Muscle of arm (tissue), 1 donor: ENCODE measurements at regions not wholly inside any gene's neighbourhood (a gene's known extent, or its start where the extent isn't known, plus 50 kb on each side); places are given as distances from the start of the nearest gene placed in this dataset.

Source experiments
- DNase-seq: peaks from one replicate; pipeline ENCODE4 v3.0.0-alpha.2; 2013

DNA sequence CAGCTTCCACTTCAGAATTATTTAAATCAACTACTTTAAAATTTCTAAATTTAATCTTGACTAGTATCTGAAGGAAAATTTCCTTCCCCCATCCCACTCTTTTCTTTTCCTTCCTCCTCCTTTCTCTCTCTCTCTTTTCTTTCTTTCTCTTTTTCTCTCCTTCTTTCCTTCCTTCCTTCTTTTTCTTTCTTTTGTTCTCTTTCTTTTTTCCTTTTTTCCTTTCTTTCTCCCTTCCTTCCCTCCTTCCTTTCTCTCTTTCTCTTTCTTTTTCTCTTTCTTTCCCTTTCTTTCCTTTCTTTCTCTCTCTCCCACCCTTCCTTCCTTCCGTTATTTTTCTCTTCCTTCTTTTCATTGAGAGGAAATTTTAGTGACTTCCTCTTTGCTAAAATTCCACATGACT is 132.0 kb upstream of the CDH19 start:
- no peak for DNase-seq

DNA sequence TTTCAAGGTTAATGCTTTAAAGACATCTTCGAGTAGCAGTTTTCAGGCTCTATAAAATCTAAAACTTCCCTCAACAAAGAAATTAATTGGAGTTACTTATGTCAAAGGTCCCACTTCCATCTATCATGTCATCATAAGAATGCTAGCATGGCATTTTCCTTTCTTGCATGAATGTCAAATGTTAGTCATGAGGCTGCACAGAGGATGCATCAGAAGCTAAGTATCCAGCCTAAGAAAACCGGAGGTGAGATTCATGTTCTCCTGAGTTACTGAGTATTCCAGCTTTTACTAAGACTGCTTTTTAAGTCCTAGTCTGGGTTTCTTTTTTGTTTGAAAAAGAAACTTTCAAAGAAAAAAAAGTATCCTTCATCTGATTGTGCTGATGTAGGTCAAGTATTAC is 130.6 kb upstream of the CDH19 start:
- DNase-seq = no peak

DNA sequence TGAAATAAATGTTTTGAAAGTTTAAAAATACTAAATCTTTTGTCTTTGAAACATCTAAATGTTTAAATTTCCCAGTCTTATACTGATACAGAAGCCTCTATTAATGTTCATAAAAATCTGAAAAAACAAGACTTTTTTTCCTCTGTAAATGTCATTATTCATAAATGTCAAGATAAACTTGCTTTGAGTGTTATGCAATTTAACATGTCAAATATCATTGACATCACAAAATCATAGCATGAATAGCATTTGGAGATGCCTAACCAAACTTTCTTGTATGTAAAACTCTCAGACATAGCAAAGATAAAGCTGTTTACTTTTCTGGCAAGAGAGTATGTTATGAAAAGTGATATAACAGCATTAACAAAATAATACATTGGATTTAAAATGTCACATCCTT is 128.0 kb upstream of the CDH19 start:
- no peak for DNase-seq

DNA sequence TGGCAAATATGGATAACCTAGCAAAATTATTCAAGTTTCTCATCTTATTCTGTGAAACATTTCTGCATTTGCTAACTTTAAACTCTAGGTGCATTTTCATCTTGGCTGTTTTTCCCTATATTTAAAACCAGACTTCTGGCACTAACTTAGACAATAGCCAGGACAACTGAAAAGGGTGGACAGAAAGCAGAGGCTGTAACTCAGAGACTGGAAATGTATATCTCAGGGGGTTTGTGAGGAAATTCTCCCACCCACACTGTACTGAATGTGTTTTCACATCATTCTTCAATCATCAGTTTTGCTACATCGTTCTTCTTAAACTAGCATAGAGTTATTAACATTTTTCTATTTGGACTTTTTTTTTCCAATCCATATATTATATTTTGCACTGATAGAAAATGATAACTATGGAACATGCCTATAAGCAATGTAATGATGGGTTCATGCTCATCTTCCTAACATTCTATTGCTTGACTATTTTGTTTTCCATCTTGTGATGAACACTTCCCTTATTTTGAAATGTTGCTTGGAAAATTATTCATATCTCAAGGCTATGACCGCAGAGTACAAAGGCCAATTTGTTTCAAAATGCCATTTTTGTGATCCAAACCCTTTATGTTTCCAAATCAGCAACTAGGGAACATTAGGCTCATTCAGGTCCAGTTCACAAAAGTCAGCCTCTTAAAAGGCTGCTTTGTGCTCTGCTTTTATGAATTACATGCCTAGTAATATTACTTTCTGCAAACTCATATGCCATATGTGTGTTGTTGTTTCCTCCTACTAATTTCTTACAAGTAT is 125.8 kb upstream of the CDH19 start:
- no peak for DNase-seq

DNA sequence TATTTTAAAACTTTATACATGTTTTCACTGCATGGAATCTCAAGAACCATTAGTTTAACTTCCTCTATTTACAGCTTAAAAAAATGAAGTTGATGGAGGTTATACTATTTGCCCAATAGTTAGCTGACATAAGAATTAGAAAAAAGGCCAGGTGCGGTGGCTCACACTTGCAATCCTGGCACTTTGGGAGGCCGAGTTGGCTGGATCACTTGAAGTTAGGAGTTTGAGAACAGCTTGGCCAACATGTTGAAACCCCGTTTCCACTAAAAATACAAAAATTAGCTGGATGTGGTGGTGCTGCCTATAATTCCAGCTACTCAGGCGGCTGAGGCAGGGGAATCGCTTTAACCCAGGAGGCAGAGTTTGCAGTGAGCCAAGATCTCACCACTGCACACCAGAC is 125.1 kb upstream of the CDH19 start:
- DNase-seq = no peak

DNA sequence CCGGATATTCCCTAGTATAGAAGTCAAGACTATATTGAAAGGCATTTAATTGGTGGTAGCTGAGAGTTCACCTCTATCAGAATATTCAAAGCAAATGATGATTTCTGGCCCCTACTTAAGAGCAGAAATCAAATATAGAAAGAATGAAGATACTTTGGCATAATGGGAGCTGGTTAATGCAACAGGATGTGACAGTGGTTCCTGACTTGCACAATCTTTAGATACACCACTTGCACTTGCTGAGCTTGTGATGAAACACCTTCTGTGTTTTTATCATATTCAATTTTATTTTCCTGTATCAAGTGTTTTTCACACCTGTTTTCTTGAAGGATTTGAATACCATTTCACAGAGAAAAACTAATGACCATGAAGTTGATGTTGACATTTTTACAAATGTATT is 124.1 kb upstream of the CDH19 start:
- no peak for DNase-seq

DNA sequence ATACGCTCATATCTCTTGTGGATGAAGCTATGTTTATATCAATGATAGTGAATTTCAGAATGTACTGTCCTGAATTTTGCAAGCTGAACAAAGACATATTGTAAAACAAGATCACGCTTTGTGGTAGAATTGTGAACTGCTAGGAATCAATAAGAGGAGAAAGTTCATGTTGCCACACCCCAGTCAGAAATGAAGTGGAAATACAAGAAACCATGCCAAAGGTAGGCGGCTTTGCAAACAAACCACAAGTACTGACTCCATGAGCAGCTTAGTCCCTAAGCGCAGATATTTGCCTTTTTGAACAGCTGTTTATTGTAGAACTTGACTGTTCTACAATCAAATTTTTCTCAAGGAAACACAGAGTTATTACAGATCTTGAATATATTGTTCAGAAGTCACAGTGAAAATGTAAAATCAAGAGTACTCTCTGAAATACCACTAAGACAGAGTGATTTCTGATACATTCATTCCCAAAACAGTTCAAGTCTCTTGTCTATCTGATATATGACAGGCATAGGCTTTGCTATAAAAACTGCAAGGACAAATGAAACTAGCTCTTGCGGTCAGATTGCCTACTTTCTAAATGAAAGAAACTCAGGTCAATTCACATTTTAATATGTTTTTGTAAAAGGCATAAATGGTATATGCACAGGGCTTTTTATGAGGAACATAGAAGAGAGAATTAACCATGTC is 120.9 kb upstream of the CDH19 start:
- DNase-seq = peak; percentile 15

DNA sequence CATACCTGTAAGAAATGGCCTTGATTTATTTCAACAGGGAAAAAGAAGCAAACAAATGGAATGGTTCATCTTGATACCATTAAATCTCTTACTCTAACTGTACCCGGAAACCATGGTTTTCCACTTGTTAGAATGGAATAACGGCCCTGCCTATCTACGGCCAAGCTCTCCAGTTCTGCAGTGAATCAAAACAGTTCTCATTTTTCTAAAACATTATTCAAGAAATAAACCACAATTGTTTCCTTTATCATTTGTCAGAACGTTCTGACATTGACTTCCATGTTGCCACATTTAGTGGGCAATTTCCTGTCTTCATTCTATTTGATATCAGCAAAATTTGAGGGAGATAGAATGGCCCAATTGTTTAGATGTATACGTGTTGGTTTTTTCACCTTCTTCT is 118.8 kb upstream of the CDH19 start:
- no peak for DNase-seq

DNA sequence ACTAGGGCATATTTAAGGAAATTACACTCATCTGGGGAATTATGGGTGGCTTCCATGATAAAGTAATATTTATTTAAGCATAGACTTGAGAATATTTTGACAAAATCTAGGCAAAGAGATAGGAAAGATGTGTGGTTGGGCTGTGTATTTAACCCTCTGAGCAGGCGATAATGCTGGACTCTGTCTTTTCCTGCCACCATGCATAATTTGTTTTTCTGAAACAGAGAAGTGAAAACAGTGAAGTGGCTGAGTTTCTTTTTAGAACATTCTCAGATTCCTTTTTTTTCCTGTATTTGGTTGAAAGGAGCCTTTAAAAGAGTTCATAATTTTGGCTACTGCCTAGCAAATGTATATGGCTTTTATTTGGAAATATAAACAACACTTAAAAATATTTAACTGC is 104.8 kb upstream of the CDH19 start:
- no peak for DNase-seq

DNA sequence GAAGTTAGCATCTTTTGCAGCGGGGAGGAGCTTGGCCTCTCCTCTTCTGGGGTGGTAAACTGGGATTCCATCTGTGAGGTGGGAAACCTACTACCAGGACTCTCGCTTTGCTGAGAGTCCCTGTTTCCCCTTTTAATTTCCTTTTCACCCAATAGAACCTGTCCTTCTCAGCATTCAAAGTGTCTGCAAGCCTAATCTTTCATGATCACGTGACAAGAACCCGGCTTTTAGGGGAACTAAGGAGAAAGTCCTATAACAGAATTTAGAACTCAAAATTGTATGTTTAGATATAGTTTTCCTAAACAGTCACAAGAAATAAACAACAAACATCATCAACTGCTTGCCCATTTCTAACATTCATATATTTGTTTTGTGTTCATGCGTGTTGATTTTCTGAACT is 103.6 kb upstream of the CDH19 start:
- no peak for DNase-seq

DNA sequence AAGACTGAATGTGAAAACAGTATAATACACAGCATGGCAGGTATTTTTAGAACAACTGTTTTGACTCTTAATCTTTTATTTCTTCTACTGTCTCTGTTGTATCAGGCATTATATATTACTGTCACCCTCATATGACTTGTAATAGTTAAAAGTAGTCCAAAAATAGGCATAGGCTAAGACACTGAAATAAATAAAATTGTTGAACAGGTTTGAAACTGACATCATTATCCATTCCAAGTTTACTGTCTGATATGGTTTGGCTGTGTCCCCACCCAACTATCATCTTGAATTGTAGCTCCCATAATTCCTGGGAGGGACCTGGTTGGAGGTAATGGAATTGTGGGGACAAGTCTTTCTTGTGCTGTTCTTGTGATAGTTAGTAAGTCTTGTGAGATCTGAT is 91.4 kb upstream of the CDH19 start:
- no peak for DNase-seq

DNA sequence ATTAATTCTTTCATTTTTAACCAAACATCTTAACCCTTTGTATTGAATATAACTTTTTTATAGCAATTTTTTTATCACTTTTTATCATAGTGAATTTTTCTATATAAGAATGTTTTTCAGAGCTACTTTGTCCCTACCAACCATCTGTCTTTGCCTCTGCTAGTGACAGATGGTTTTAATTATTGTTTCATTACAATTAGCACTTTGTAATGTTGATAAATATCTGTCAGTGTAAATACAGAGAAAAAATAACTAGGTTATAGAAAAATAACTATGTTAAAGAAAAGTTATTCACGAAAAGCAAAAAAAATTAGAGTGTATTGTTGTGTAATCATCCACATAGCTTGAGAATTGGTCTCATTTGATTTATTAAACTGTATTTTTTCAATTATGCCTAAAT is 91.0 kb upstream of the CDH19 start:
- no peak for DNase-seq

DNA sequence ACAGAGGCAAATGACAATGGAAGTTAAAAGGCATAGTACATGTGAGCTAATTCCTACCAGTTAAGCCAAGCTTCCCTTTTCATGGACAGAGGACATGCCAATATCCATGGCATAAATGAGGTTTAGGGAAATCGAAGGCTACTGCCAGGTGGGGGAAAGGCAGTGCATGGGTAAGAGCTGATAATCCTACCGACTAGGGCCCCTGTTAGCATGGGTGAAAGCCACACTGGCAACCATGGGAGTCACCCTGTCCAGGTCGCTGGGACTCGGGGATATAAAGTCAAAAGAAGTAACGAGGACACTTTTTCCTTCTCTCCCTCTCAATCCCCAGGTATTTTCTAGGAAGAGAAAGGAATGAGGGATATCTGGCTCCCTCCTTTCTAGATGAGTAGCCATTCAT is 83.7 kb upstream of the CDH19 start:
- no peak for DNase-seq

DNA sequence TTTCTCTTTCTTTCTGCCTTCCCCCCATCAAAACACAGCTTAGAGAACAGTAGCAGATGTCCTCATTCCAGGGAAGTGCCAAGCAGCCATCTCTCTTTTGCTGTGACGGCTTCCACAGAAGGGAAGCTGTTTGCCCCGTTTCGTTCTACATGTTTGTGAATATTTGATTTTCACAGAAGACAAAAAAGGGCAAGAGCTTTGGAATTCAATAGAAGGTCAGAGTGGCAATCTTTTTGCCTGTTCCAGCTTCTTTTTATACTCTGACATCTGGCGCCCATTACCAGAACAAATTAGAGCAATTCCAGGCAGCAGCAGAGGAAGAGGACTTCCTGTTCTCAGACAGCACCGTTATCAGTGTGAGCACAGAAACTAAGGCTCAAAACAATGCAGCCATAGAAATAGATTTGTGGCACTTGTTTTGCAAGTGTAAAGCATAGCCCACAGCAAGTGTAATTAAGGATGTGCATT is 79.0 kb upstream of the CDH19 start:
- peak; percentile 18 for DNase-seq

DNA sequence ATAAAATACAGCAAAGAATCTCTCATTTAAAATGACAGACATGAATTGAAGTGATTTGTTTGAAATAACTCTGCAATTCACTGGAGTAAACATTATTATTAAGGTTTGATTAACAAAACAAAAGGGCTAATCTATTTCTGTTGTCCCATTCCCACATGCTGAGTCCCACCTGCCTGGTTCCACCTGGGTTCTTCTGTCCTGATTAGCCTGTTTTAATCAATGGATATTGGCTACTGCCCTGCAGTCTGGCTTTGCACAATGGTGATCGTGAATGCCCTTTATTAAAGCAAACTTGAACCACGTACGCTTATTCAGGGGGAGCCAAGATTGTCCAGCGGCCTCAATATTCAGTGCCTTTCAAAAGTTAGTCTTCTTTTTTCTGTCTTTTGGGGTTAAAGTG is 72.8 kb upstream of the CDH19 start:
- DNase-seq = no peak

DNA sequence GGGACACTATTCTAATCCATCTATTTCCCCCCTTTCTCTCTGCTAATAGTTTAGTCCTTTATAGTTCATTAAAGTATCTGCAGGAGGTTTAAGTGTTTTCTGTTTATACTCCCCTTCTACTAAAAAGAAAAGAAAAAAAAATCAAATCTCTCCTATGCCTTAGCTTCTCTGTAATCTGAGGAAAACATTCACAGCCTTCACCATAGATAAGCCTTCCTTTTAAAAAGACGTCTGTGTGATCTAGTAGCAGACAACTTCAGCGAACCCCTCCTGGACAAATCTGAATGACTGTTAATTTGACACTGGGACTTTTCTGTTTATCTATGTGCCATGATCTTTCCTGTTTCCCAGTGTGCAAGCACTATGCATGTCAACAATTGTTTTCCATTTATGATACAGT is 70.4 kb upstream of the CDH19 start:
- DNase-seq = no peak

DNA sequence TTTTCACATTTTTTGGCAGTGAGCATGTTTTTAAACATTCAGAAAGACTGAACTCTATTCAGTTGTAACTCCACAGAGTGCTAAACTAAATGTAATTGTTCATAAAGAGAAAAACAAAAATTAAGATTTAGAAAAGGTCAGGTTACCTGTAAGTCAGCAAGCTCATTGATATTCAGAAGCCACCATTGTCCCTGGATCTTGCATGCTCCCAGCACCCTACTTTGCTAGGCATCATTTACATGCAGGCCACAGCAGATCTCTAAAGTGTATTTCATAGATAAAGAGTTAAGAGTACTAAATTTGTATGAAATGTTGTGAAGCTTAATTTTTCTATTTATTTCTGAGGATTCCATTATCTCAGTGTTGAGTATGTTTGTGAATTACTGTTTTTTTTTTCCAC is 64.8 kb upstream of the CDH19 start:
- DNase-seq = no peak

DNA sequence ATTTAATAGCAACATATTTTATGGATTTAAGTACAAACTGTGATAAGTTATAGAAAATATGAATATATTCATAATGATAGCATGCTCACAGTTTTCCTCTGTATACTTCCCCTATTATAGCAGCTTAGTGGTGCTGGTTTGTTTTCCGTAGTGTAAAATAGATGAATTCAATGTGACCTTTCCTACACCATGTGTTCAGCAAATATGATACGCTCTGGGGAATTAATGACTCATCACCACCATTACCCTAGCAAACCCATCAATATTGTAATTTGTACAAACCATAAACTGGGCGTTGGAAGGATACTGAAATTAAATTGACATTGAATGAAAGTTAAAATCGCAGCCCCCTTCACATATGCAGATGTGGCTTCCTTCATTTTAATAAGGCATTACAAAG is 58.7 kb upstream of the CDH19 start:
- no peak for DNase-seq

DNA sequence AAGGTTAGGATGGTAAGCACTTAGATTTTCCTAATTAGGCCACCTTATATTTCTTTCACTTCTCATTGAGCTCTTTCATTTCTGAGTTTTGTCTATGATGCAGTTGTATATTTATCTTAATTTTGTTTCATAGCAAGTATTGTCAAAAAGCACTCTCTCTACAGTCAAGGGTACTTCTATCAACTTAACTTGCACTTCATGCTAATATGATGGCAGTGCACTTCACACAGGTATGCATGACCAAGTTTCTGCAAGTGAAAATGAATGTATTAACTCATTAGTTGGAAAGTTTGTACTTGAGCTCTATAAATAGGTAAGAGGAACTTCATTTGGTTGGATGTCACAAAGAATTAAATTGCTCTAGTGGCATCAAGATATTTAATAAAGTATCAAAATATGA is 51.5 kb upstream of the CDH19 start:
- DNase-seq = no peak
